NB4 (cell line): ENCODE measurements at regions not wholly inside any gene's neighbourhood (a gene's known extent, or its start where the extent isn't known, plus 50 kb on each side); places are given as distances from the start of the nearest gene placed in this dataset.

Experiments used
- MYC ChIP-seq: IDR thresholded peaks from 2 replicates; pipeline ENCODE4 v1.6.1; 2011; ENCODE audit warnings: low read depth, low read length
- POLR2A ChIP-seq: IDR thresholded peaks from 2 replicates; pipeline ENCODE4 v1.6.1; 2011; ENCODE audit warnings: mild to moderate bottlenecking; ENCODE audit not compliant: insufficient read length; ENCODE audit errors: extremely low read depth
- TF ChIP-seq, protein P1 (sequence below): IDR thresholded peaks from one replicate; pipeline ENCODE4 v1.5.1; 2012; ENCODE audit warnings: low read depth, low read length
- TF ChIP-seq, protein P2 (sequence below): IDR thresholded peaks from 2 replicates; pipeline ENCODE4 v1.6.1; 2011; ENCODE audit warnings: low read depth, low read length

DNA sequence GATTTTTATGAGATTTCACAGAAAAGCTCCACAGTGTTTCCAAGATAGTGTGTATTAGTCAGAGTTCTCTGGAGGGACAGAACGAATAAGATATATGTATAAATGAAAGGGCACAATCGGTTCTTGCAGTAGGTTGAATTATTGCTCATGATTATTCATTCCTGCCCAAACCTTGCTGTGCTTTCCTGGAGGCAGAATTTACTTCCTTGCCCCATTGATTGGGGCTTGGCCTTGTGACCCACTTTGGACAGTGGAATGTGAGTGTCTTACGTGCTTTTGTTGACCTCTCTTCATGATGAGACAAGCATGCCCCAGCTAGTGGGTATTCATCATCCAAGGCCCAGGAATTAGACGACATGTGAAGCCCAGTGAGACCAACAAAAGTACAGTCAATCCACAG lies 53.0 kb upstream of the ABCB5 start:
- TF ChIP-seq, protein P1, sequence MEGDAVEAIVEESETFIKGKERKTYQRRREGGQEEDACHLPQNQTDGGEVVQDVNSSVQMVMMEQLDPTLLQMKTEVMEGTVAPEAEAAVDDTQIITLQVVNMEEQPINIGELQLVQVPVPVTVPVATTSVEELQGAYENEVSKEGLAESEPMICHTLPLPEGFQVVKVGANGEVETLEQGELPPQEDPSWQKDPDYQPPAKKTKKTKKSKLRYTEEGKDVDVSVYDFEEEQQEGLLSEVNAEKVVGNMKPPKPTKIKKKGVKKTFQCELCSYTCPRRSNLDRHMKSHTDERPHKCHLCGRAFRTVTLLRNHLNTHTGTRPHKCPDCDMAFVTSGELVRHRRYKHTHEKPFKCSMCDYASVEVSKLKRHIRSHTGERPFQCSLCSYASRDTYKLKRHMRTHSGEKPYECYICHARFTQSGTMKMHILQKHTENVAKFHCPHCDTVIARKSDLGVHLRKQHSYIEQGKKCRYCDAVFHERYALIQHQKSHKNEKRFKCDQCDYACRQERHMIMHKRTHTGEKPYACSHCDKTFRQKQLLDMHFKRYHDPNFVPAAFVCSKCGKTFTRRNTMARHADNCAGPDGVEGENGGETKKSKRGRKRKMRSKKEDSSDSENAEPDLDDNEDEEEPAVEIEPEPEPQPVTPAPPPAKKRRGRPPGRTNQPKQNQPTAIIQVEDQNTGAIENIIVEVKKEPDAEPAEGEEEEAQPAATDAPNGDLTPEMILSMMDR = no peak
- TF ChIP-seq POLR2A = no peak
- TF ChIP-seq, protein P2, sequence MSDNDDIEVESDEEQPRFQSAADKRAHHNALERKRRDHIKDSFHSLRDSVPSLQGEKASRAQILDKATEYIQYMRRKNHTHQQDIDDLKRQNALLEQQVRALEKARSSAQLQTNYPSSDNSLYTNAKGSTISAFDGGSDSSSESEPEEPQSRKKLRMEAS = no peak
- TF ChIP-seq MYC = no peak
